Activated CD8-positive, alpha-beta T cell treated with anti-CD3 and anti-CD28 coated beads for 36 hours (primary cell): ENCODE measurements at regions not wholly inside any gene's neighbourhood (a gene's known extent, or its start where the extent isn't known, plus 50 kb on each side); places are given as distances from the start of the nearest gene placed in this dataset.

Source experiments
- ATAC-seq: fragments of 200-7000 bp; cut with Tn5 transposase; one replicate; pipeline ENCODE4 v1.10.0; 2021; ENCODE audit warnings: mild to moderate bottlenecking, moderate library complexity
- CTCF ChIA-PET: fragments of 350-600 bp; sonication (Branson Sonifier 250); formaldehyde crosslinking; loops from one replicate; lab custom pipeline; 2021; ENCODE audit warnings: antibody characterized with exemption; lab: Charles Lee
- POLR2A ChIA-PET: fragments of 350-600 bp; sonication (Branson Sonifier 250); formaldehyde crosslinking; loops from one replicate; lab custom pipeline; 2021; ENCODE audit warnings: antibody characterized with exemption; lab: Charles Lee
- DNase-seq: peaks from one replicate; pipeline ENCODE4 v3.0.0-alpha.2; 2020
- H3K27ac Mint-ChIP-seq: one replicate; pipeline ENCODE4 v1.8.0; 2021; ENCODE audit warnings: mild to moderate bottlenecking, mixed read lengths
- H3K27me3 Mint-ChIP-seq: one replicate; pipeline ENCODE4 v1.8.0; 2021; ENCODE audit warnings: mixed read lengths
- H3K36me3 Mint-ChIP-seq: one replicate; pipeline ENCODE4 v1.8.0; 2021; ENCODE audit warnings: low read depth, mixed read lengths
- H3K4me1 Mint-ChIP-seq: one replicate; pipeline ENCODE4 v1.8.0; 2021; ENCODE audit warnings: low read depth, mixed read lengths
- H3K4me3 Mint-ChIP-seq: one replicate; pipeline ENCODE4 v1.8.0; 2021; ENCODE audit warnings: mild to moderate bottlenecking, moderate library complexity, mixed read lengths
- H3K9me3 Mint-ChIP-seq: one replicate; pipeline ENCODE4 v1.8.0; 2021; ENCODE audit warnings: mixed read lengths
- CTCF ChIP-seq: fragments of 200-600 bp; IDR thresholded peaks from one replicate; pipeline ENCODE4 v1.8.0; 2022; ENCODE audit warnings: antibody characterized with exemption, mild to moderate bottlenecking
- intact Hi-C: fragments of 100-400 bp; cut with micrococcal nuclease; formaldehyde crosslinking; loops from one replicate; pipeline ENCODE4 v1.10.0; 2022

- Mint-ChIP-seq H3K4me1 (no peaks in the 10 kb centered on the region), H3K36me3 (no peaks in the 10 kb centered on the region), H3K27me3 (no peaks in the 10 kb centered on the region), H3K27ac (no peak overlapping the region), H3K4me3 (no peak overlapping the region), H3K9me3 (peaks cover 3% of the 10 kb centered on the region)
- ChIA-PET CTCF (interaction anchor here (0.7 kb wide), 1 partner anchor 30 kb away, joined by 3 read pairs; no protein-coding TSS in a partner anchor), POLR2A (no interaction called here)
- DNase-seq (no peak), ATAC-seq (no peak)
- intact Hi-C loops = no loop called here
- no peak for TF ChIP-seq CTCF
Observed at GRCh38 chr18:34623557-34623956, 86.5 kb upstream of the DTNA start.

GRCh38 chr18:34624551-34624950, 85.5 kb upstream of the DTNA start:
- peaks cover 3% of the 10 kb centered on the region for H3K9me3 Mint-ChIP-seq
- POLR2A ChIA-PET = no interaction called here
- H3K4me1 Mint-ChIP-seq = no peaks in the 10 kb centered on the region

GRCh38 chr18:34626404-34627136, 83.5 kb upstream of the DTNA start:
- ATAC-seq (no peak), DNase-seq (no peak)
- Mint-ChIP-seq H3K27me3 (no peaks in the 10 kb centered on the region), H3K27ac (no peak overlapping the region), H3K9me3 (no peaks in the 10 kb centered on the region), H3K36me3 (no peaks in the 10 kb centered on the region), H3K4me3 (no peak overlapping the region), H3K4me1 (no peaks in the 10 kb centered on the region)
- POLR2A ChIA-PET = no interaction called here
- intact Hi-C loops = no loop called here
- CTCF ChIA-PET = interaction anchor here (0.7 to 1.0 kb wide), 2 partner anchors 12 to 135 kb away, joined by 3 read pairs; no protein-coding TSS in a partner anchor
- no peak for TF ChIP-seq CTCF

More at GRCh38 chr18:34624551-34624950, 85.5 kb upstream of the DTNA start:
- TF ChIP-seq CTCF = no peak
- CTCF ChIA-PET = no interaction called here
- Mint-ChIP-seq H3K27me3 (no peaks in the 10 kb centered on the region), H3K27ac (no peak overlapping the region), H3K36me3 (no peaks in the 10 kb centered on the region), H3K4me3 (no peak overlapping the region)
- DNase-seq (no peak), ATAC-seq (no peak)
- intact Hi-C loops = no loop called here

GRCh38 chr18:34627137-34627920, 82.8 kb upstream of the DTNA start:
- ChIA-PET POLR2A (no interaction called here), CTCF (interaction anchor here (0.7 to 1.0 kb wide), 2 partner anchors 13 to 134 kb away, joined by 3 read pairs; no protein-coding TSS in a partner anchor)
- Mint-ChIP-seq H3K27me3 (no peaks in the 10 kb centered on the region), H3K4me3 (no peak overlapping the region), H3K27ac (no peak overlapping the region), H3K4me1 (no peaks in the 10 kb centered on the region), H3K9me3 (no peaks in the 10 kb centered on the region), H3K36me3 (no peaks in the 10 kb centered on the region)
- ATAC-seq (no peak), DNase-seq (no peak)
- intact Hi-C loops = no loop called here
- no peak for TF ChIP-seq CTCF
